Fibroblast of lung (primary cell): ENCODE measurements at regions not wholly inside any gene's neighbourhood (a gene's known extent, or its start where the extent isn't known, plus 50 kb on each side); places are given as distances from the start of the nearest gene placed in this dataset.
A peak's percentile ranks its signal among the peaks of the same experiment; 100 is the strongest.

ENCODE experiments used
- DNase-seq, 2 donors: peaks; one replicate each; pipeline versions ENCODE4 v3.0.0 to v3.0.0-alpha.2; 2010; ENCODE audit warnings: low read depth in 2 of 2
- H2AFZ ChIP-seq: 2 replicates; pipeline ENCODE4 v1.5.1; 2012; ENCODE audit warnings: low read length, control low read depth, inconsistent platforms
- H3K27ac ChIP-seq: 2 replicates; pipeline ENCODE4 v1.5.1; 2011; ENCODE audit warnings: low read length, control low read depth; ENCODE audit not compliant: insufficient read depth
- H3K27me3 ChIP-seq: 2 replicates; pipeline ENCODE4 v1.5.1; 2011; ENCODE audit warnings: mild to moderate bottlenecking, low read length; ENCODE audit not compliant: control insufficient read depth, insufficient read depth
- H3K36me3 ChIP-seq: 2 replicates; pipeline ENCODE4 v1.5.1; 2011; ENCODE audit warnings: low read length; ENCODE audit not compliant: control insufficient read depth, insufficient read depth
- H3K4me1 ChIP-seq: 2 replicates; pipeline ENCODE4 v1.5.1; 2011; ENCODE audit warnings: low read length; ENCODE audit not compliant: control insufficient read depth, insufficient read depth; ENCODE audit errors: extremely low read depth
- H3K4me2 ChIP-seq: 2 replicates; pipeline ENCODE4 v1.5.1; 2011; ENCODE audit warnings: low read length, control low read depth; ENCODE audit not compliant: insufficient read depth; ENCODE audit errors: extremely low read depth
- H3K4me3 ChIP-seq, 4 experiments: fragments of 200-600 bp in 1 of 4; sonication (generic) in 1 of 4; replicated peaks in 1 of 4; 2 replicates each; pipeline ENCODE4 v1.5.1; 2011 to 2016; ENCODE audit warnings: low read length in 4 of 4, low read depth in 3 of 4, mild to moderate bottlenecking in 3 of 4, control low read depth in 2 of 4, inconsistent platforms in 1 of 4, mixed read lengths in 1 of 4; ENCODE audit not compliant: insufficient read depth in 1 of 4; ENCODE audit errors: control extremely low read depth in 1 of 4
- H3K79me2 ChIP-seq: 2 replicates; pipeline ENCODE4 v1.5.1; 2012; ENCODE audit warnings: mild to moderate bottlenecking, low read length, inconsistent platforms; ENCODE audit not compliant: control insufficient read depth, insufficient read depth
- H3K9ac ChIP-seq: 2 replicates; pipeline ENCODE4 v1.5.1; 2011; ENCODE audit warnings: mild to moderate bottlenecking, low read length, control low read depth; ENCODE audit not compliant: insufficient read depth
- H3K9me3 ChIP-seq: 2 replicates; pipeline ENCODE4 v1.5.1; 2012; ENCODE audit warnings: low read depth, low read length; ENCODE audit not compliant: control insufficient read depth, insufficient read depth
- H4K20me1 ChIP-seq: 2 replicates; pipeline ENCODE4 v1.5.1; 2011; ENCODE audit warnings: low read length; ENCODE audit not compliant: control insufficient read depth, insufficient read depth; ENCODE audit errors: extremely low read depth
- EZH2 ChIP-seq: IDR thresholded peaks from 2 replicates; pipeline ENCODE4 v1.5.1; 2012; ENCODE audit warnings: low read length, control low read depth, mild to moderate bottlenecking; ENCODE audit errors: missing control alignments
- TF ChIP-seq, protein P1 (sequence below), 2 donors: IDR thresholded peaks in 1 of 2; conservative IDR thresholded peaks in 1 of 2; 1 replicate in 1 of 2; 2 replicates in 1 of 2; pipeline ENCODE4 v1.5.1; 2011 to 2012; ENCODE audit warnings: low read length in 2 of 2, control low read depth in 1 of 2, inconsistent platforms in 1 of 2, low read depth in 1 of 2, mild to moderate bottlenecking in 1 of 2

DNA sequence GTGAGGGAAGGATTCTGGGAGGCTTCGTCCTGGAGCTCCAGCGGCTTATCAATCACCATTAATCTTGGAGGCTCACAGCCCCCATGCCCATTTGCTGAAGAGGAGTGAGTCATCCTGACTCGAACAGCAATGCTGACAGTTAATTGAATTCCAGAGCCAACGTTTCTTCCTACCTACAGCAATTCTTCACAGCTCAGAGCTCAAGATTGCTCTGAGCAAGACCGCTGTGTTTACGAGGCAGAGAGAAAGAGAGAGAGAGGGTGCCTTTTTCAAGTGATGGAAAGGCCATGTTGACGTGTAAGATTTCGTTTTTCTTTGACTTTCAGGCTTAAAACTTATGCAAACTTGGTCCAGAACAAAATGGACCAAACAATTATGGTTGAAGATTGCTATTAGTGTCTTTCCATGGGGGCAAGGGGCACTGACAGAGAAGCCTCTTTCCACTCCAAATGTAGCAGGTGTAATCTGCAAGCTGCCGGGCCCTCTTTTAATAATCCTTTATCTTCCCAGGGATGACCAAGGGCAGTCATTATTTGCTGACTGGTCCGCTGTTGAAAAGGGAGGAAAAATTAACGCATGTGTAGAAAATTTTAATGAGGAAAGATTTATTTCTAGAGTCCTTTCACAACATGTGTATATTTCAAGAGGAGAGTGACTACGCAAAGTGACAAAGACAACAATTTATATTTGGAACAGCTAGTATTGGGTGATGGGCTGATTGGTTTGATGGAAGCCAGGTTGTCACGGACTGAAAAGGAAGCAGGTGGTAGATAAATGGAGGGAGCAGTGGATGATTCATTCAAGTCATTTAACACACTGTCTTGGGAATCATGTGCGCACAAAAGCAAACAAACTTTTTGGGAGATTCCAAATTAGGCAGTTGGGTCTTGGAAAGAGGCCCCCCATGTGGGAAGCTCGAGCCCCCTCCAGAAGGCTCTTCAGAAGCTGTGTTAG, 136.1 kb upstream of the IRF2BP2 start:
- H3K4me3 ChIP-seq: no peak overlapping the region
- TF ChIP-seq EZH2: no peak
- DNase-seq: peak in 1 of 2 donors; percentile 96
- no peaks in the 10 kb centered on the region for H3K36me3 ChIP-seq
- H4K20me1 ChIP-seq: no peaks in the 10 kb centered on the region
- H3K79me2 ChIP-seq: no peaks in the 10 kb centered on the region
- no peak overlapping the region for H3K4me2 ChIP-seq
- no peaks in the 10 kb centered on the region for H3K27me3 ChIP-seq
- no peak overlapping the region for H2AFZ ChIP-seq
- no peak overlapping the region for H3K27ac ChIP-seq
- peaks cover 6% of the 10 kb centered on the region for H3K4me1 ChIP-seq
- no peak overlapping the region for H3K9ac ChIP-seq
- no peaks in the 10 kb centered on the region for H3K9me3 ChIP-seq

DNA sequence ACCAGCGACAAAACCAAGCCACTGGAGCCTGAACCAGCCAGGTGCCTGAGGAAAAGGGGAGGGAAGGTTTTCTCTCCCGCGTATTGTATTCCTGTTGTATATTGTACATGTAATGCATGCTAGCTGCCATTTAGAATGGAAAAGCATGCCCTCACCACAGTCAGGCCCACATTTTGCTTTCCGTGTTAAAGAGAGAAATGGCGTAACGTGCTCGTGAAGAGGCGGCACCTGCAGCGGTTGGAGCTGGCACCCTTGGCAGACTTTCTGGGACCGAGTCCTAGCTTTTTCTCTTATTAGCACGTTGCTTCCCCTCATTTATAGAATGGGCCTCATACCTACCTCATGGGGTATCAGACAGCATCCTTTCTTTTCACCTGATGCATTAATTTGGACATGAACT, 135.3 kb upstream of the IRF2BP2 start:
- no peak overlapping the region for H2AFZ ChIP-seq
- no peaks in the 10 kb centered on the region for H4K20me1 ChIP-seq
- H3K4me3 ChIP-seq: no peak overlapping the region
- no peak for TF ChIP-seq EZH2
- TF ChIP-seq, protein P1, sequence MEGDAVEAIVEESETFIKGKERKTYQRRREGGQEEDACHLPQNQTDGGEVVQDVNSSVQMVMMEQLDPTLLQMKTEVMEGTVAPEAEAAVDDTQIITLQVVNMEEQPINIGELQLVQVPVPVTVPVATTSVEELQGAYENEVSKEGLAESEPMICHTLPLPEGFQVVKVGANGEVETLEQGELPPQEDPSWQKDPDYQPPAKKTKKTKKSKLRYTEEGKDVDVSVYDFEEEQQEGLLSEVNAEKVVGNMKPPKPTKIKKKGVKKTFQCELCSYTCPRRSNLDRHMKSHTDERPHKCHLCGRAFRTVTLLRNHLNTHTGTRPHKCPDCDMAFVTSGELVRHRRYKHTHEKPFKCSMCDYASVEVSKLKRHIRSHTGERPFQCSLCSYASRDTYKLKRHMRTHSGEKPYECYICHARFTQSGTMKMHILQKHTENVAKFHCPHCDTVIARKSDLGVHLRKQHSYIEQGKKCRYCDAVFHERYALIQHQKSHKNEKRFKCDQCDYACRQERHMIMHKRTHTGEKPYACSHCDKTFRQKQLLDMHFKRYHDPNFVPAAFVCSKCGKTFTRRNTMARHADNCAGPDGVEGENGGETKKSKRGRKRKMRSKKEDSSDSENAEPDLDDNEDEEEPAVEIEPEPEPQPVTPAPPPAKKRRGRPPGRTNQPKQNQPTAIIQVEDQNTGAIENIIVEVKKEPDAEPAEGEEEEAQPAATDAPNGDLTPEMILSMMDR (conservative IDR thresholded peaks at IDR 0.05 in 1 of 2, IDR thresholded peaks at IDR 0.05 in 1 of 2; ENCODE audit: low read depth in 1 of 2, low read length in 2 of 2): no peak
- H3K4me1 ChIP-seq: peaks cover 6% of the 10 kb centered on the region
- no peaks in the 10 kb centered on the region for H3K36me3 ChIP-seq
- no peak overlapping the region for H3K9ac ChIP-seq
- H3K4me2 ChIP-seq: no peak overlapping the region
- no peak overlapping the region for H3K27ac ChIP-seq
- H3K9me3 ChIP-seq: no peaks in the 10 kb centered on the region
- no peak for DNase-seq
- H3K79me2 ChIP-seq: no peaks in the 10 kb centered on the region
- no peaks in the 10 kb centered on the region for H3K27me3 ChIP-seq

DNA sequence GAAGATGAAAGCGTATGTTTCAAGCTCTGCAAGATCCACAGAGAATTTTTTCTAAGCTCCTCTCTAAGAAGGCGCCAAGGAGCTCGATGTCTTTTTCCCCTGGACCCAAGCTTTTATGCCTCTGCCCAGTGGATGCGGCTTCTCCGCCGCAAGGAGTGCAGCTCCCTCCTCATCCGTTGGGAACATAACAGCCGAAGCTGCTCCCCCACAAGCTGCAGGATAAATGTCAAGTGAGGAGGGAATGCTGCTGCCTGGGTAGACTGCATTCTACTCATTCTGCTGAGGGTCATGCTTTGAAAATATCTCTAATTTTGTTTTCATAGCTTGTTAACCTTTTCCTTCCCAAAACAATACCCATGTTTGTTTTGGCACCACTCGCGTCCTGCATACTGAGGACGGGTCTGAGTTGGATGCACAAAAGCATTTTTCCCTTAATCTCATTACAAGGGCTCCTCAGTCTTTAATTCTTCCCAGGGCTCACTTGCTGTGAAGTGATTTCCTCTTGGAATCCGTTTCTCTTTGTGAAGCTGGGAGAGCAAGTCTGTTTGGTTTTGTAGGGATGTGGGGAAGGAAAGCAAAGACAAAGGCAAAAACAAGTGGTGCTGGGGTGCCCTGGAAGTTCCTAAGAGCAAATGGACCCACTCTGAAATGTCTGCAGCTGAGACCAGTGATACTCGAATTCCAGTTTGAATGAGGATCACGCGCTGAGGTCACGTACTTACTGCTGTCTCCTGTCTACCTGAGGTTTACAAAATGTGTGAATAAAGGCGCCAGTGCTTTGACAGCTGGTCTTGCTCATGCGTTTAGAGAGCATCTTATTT, 134.0 kb upstream of the IRF2BP2 start:
- no peak for TF ChIP-seq EZH2
- TF ChIP-seq, protein P1 (conservative IDR thresholded peaks at IDR 0.05 in 1 of 2, IDR thresholded peaks at IDR 0.05 in 1 of 2; ENCODE audit: low read depth in 1 of 2, low read length in 2 of 2): no peak
- peak overlapping the region in 2 of 4 experiments; percentile 6 to 20 for H3K4me3 ChIP-seq
- H2AFZ ChIP-seq: peak overlapping the region; percentile 61
- no peaks in the 10 kb centered on the region for H4K20me1 ChIP-seq
- peaks cover 6% of the 10 kb centered on the region for H3K4me1 ChIP-seq
- peak; percentile 26 to 80 for DNase-seq
- H3K27ac ChIP-seq: no peak overlapping the region
- no peaks in the 10 kb centered on the region for H3K27me3 ChIP-seq
- no peaks in the 10 kb centered on the region for H3K9me3 ChIP-seq
- H3K4me2 ChIP-seq: peak overlapping the region; percentile 85
- H3K79me2 ChIP-seq: no peaks in the 10 kb centered on the region
- H3K36me3 ChIP-seq: no peaks in the 10 kb centered on the region
- H3K9ac ChIP-seq: no peak overlapping the region
